CD4-positive, alpha-beta T cell (primary cell): ENCODE measurements at regions not wholly inside any gene's neighbourhood (a gene's known extent, or its start where the extent isn't known, plus 50 kb on each side); places are given as distances from the start of the nearest gene placed in this dataset.

Experiments
- ATAC-seq: fragments of 200-7000 bp; cut with Tn5 transposase; one replicate; pipeline ENCODE4 v1.10.0; 2022; ENCODE audit warnings: mild to moderate bottlenecking; ENCODE audit not compliant: poor library complexity
- CTCF ChIA-PET: fragments of 350-600 bp; sonication (Branson Sonifier 250); formaldehyde crosslinking; loops from one replicate; lab custom pipeline; 2021; ENCODE audit warnings: antibody characterized with exemption, inconsistent platforms; lab: Charles Lee
- POLR2A ChIA-PET: fragments of 350-600 bp; sonication (Branson Sonifier 250); formaldehyde crosslinking; loops from one replicate; lab custom pipeline; 2021; ENCODE audit warnings: antibody characterized with exemption, inconsistent platforms; lab: Charles Lee
- DNase-seq, 14 experiments: peaks; one replicate each; pipeline ENCODE4 v3.0.0-alpha.2; 2013 to 2020; ENCODE audit warnings: mixed read lengths in 2 of 14
- H3K27ac ChIP-seq, 2 donors: one replicate each; pipeline versions ENCODE4 v1.5.1 to v1.7.0; 2013; ENCODE audit warnings: low read length in 2 of 2, low read depth in 1 of 2, mild to moderate bottlenecking in 1 of 2
- H3K27me3 ChIP-seq, 2 experiments: 1 replicate in 1 of 2; 2 replicates in 1 of 2; pipeline versions ENCODE4 v1.6.1 to v1.7.0; 2013; ENCODE audit warnings: low read length in 2 of 2, control low read depth in 1 of 2, mild to moderate bottlenecking in 1 of 2, moderate library complexity in 1 of 2; ENCODE audit not compliant: insufficient read depth in 2 of 2, control insufficient read depth in 1 of 2
- H3K36me3 ChIP-seq: one replicate; pipeline ENCODE4 v1.6.1; 2013; ENCODE audit warnings: low read length, control low read depth; ENCODE audit not compliant: insufficient read depth
- H3K4me1 ChIP-seq: one replicate; pipeline ENCODE4 v1.6.1; 2013; ENCODE audit warnings: low read length, control low read depth; ENCODE audit not compliant: insufficient read depth
- H3K4me3 ChIP-seq: one replicate; pipeline ENCODE4 v1.5.1; 2013; ENCODE audit warnings: mild to moderate bottlenecking, low read length, moderate library complexity
- H3K9me3 ChIP-seq, 2 experiments: 1 replicate in 1 of 2; 2 replicates in 1 of 2; pipeline versions ENCODE4 v1.6.1 to v1.7.0; 2013; ENCODE audit warnings: low read length in 2 of 2, mild to moderate bottlenecking in 2 of 2, control low read depth in 1 of 2, moderate library complexity in 1 of 2; ENCODE audit not compliant: control insufficient read depth in 1 of 2, insufficient read depth in 1 of 2
- H3K27ac Mint-ChIP-seq: one replicate; pipeline ENCODE4 v1.8.0; 2020; ENCODE audit warnings: mixed read lengths
- H3K27me3 Mint-ChIP-seq: one replicate; pipeline ENCODE4 v1.8.0; 2021; ENCODE audit warnings: mixed read lengths
- H3K36me3 Mint-ChIP-seq: one replicate; pipeline ENCODE4 v1.8.0; 2021; ENCODE audit warnings: low read depth, mixed read lengths
- H3K4me1 Mint-ChIP-seq: one replicate; pipeline ENCODE4 v1.8.0; 2021; ENCODE audit warnings: low read depth, mixed read lengths
- H3K4me3 Mint-ChIP-seq: one replicate; pipeline ENCODE4 v1.8.0; 2020; ENCODE audit warnings: mild to moderate bottlenecking, mixed read lengths
- H3K9me3 Mint-ChIP-seq: one replicate; pipeline ENCODE4 v1.8.0; 2020; ENCODE audit warnings: mixed read lengths
- CTCF ChIP-seq: fragments of 200-600 bp; IDR thresholded peaks from one replicate; pipeline ENCODE4 v1.8.0; 2022; ENCODE audit warnings: antibody characterized with exemption, mild to moderate bottlenecking
- intact Hi-C, 2 experiments: fragments of 100-400 bp; cut with DNase I in 1 of 2; cut with micrococcal nuclease in 1 of 2; formaldehyde crosslinking; loops; one replicate each; pipeline versions ENCODE4 v1.15.1 to v1.9.0; 2023 to 2025; cut with DNase I, micrococcal nuclease

GRCh38 chr12:13725049-13725448 lies 256.4 kb downstream of the GRIN2B start:
- no peaks in the 10 kb centered on the region for H3K36me3 Mint-ChIP-seq
- no peak overlapping the region for H3K4me3 ChIP-seq

GRCh38 chr12:13724136-13724535 lies 257.3 kb downstream of the GRIN2B start:
- DNase-seq (no peak), ATAC-seq (no peak)
- TF ChIP-seq CTCF: no peak
- no peaks in the 10 kb centered on the region for H3K36me3 Mint-ChIP-seq
- ChIA-PET POLR2A (no interaction called here), CTCF (no interaction called here)
- no peaks in the 10 kb centered on the region for H3K9me3 Mint-ChIP-seq
- no peak overlapping the region for H3K4me3 ChIP-seq
- no peaks in the 10 kb centered on the region for H3K27me3 Mint-ChIP-seq
- intact Hi-C loops: no loop called here
- no peak overlapping the region for H3K27ac ChIP-seq
- no peaks in the 10 kb centered on the region for H3K9me3 ChIP-seq
- no peaks in the 10 kb centered on the region for H3K4me1 ChIP-seq
- no peak overlapping the region for H3K4me3 Mint-ChIP-seq
- no peaks in the 10 kb centered on the region for H3K4me1 Mint-ChIP-seq
- H3K27me3 ChIP-seq: peaks cover 0 to 6% of the 10 kb centered on the region in 2 experiments
- H3K36me3 ChIP-seq: no peaks in the 10 kb centered on the region
- H3K27ac Mint-ChIP-seq: no peak overlapping the region

More at GRCh38 chr12:13725049-13725448, 256.4 kb downstream of the GRIN2B start:
- Histone ChIP-seq H3K4me1 (no peaks in the 10 kb centered on the region), H3K27ac (no peak overlapping the region), H3K36me3 (no peaks in the 10 kb centered on the region), H3K27me3 (peaks cover 0 to 6% of the 10 kb centered on the region in 2 experiments), H3K9me3 (no peaks in the 10 kb centered on the region)
- Mint-ChIP-seq H3K27ac (no peak overlapping the region), H3K27me3 (no peaks in the 10 kb centered on the region), H3K4me1 (no peaks in the 10 kb centered on the region), H3K9me3 (no peaks in the 10 kb centered on the region), H3K4me3 (no peak overlapping the region)
- intact Hi-C loops: no loop called here
- CTCF ChIA-PET: no interaction called here
- DNase-seq: no peak
- ATAC-seq: no peak
- POLR2A ChIA-PET: no interaction called here
- no peak for TF ChIP-seq CTCF

GRCh38 chr12:13719986-13720385 lies 261.4 kb downstream of the GRIN2B start:
- ChIA-PET POLR2A (no interaction called here), CTCF (no interaction called here)
- Mint-ChIP-seq H3K4me3 (no peak overlapping the region), H3K36me3 (no peaks in the 10 kb centered on the region), H3K27me3 (no peaks in the 10 kb centered on the region), H3K4me1 (no peaks in the 10 kb centered on the region), H3K27ac (no peak overlapping the region), H3K9me3 (no peaks in the 10 kb centered on the region)
- Histone ChIP-seq H3K36me3 (no peaks in the 10 kb centered on the region), H3K27ac (no peak overlapping the region), H3K9me3 (no peaks in the 10 kb centered on the region), H3K27me3 (no peaks in the 10 kb centered on the region), H3K4me3 (no peak overlapping the region), H3K4me1 (no peaks in the 10 kb centered on the region)
- intact Hi-C loops: no loop called here
- no peak for TF ChIP-seq CTCF
- DNase-seq (no peak), ATAC-seq (no peak)
